ENCODE measurements at regions not wholly inside any gene's neighbourhood (a gene's known extent, or its start where the extent isn't known, plus 50 kb on each side); places are given as distances from the start of the nearest gene placed in this dataset.

DNA sequence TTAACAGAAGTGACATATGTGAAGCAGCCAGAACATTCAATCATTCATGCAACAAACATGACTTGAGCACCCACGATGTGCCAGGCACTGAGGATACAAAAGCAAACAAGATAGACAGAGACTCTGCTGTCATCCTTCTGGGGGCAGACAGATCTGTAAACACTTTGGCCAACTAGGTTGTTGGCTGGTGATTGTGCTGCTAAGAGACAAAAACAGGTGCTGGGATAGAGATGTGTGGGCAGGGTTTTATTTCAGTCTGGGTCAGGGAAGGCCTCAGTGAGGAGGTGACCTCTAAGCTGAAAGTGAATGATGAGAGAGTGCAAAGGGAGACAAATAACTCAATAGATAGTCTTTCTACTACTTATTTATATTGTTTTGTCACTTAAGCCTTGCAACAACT lies 147.0 kb upstream of the VEPH1 start:
- Histone ChIP-seq H3K27ac (ENCODE audit: low read depth, low read length) (no peak overlapping the region), H3K9ac (ENCODE audit: low read length) (no peak overlapping the region), H3K4me3 (ENCODE audit: low read depth in 1 of 2, low read length in 2 of 2) (no peak overlapping the region), H3K9me3 (ENCODE audit: low read length) (no peaks in the 10 kb centered on the region), H3K36me3 (ENCODE audit: insufficient read depth, low read length) (no peaks in the 10 kb centered on the region), H3K4me1 (ENCODE audit: insufficient read depth, low read length) (no peaks in the 10 kb centered on the region), H3K27me3 (ENCODE audit: control insufficient read depth in 1 of 2, insufficient read depth in 2 of 2, low read length in 2 of 2) (no peaks in the 10 kb centered on the region)

DNA sequence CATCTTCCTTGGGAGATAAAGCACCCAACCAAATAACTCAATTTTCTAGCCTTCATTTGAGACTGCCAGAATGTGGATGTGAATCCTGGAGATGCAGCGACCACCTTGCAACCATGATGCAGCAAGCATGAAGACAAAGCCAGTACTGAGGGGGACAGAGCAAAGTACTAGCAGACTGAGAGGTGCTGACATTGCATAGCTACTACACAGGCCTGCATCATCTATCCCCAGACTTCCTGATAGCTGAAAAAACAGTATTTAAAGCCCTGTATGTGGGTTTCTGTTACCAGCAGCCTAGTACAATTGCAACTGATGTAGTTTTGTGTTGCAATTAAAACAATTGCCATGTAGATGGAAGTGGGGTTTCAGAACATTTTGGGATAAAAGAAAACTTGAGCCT lies 146.3 kb upstream of the VEPH1 start:
- Histone ChIP-seq H3K27ac (ENCODE audit: low read depth, low read length) (no peak overlapping the region), H3K9me3 (ENCODE audit: low read length) (no peaks in the 10 kb centered on the region), H3K4me1 (ENCODE audit: insufficient read depth, low read length) (no peaks in the 10 kb centered on the region), H3K36me3 (ENCODE audit: insufficient read depth, low read length) (no peaks in the 10 kb centered on the region), H3K27me3 (ENCODE audit: control insufficient read depth in 1 of 2, insufficient read depth in 2 of 2, low read length in 2 of 2) (no peaks in the 10 kb centered on the region), H3K4me3 (ENCODE audit: low read depth in 1 of 2, low read length in 2 of 2) (no peak overlapping the region), H3K9ac (ENCODE audit: low read length) (no peak overlapping the region)

- Histone ChIP-seq H3K9ac (ENCODE audit: low read length) (no peak overlapping the region), H3K27me3 (ENCODE audit: control insufficient read depth in 1 of 2, insufficient read depth in 2 of 2, low read length in 2 of 2) (no peaks in the 10 kb centered on the region), H3K36me3 (ENCODE audit: insufficient read depth, low read length) (no peaks in the 10 kb centered on the region), H3K9me3 (ENCODE audit: low read length) (no peaks in the 10 kb centered on the region), H3K4me1 (ENCODE audit: insufficient read depth, low read length) (no peaks in the 10 kb centered on the region), H3K27ac (ENCODE audit: low read depth, low read length) (no peak overlapping the region), H3K4me3 (ENCODE audit: low read depth in 1 of 2, low read length in 2 of 2) (no peak overlapping the region)
These were observed 144.6 kb upstream of the VEPH1 start for GRCh38 chr3:157647820-157648219.

GRCh38 chr3:157639756-157640426 lies 136.7 kb upstream of the VEPH1 start:
- H3K4me1 ChIP-seq (ENCODE audit: insufficient read depth, low read length) = no peaks in the 10 kb centered on the region
- H3K4me3 ChIP-seq (ENCODE audit: low read depth in 1 of 2, low read length in 2 of 2) = no peak overlapping the region
- peaks cover 4% of the 10 kb centered on the region for H3K9me3 ChIP-seq (ENCODE audit: low read length)
- no peaks in the 10 kb centered on the region for H3K36me3 ChIP-seq (ENCODE audit: insufficient read depth, low read length)
- no peaks in the 10 kb centered on the region for H3K27me3 ChIP-seq (ENCODE audit: control insufficient read depth in 1 of 2, insufficient read depth in 2 of 2, low read length in 2 of 2)
- no peak overlapping the region for H3K9ac ChIP-seq (ENCODE audit: low read length)
- H3K27ac ChIP-seq (ENCODE audit: low read depth, low read length) = no peak overlapping the region

DNA sequence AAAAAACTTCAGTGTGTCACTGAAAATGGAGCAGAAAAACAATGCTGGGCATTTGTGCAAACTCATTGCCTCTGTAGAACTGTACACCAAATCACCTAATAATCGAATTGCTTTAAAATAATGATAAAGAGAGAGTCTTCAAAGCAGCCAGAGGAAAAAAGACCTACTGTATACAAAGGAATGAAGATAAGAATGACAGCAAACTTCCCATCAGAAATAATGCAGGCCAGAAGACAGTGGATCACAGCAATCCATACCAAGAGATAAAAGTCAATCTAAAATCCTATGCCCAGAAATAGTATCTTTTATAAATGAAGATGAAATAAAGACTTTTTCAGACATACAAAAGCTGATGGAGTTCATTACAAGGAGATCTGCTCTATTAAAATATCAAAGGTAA lies 134.7 kb upstream of the VEPH1 start:
- Histone ChIP-seq H3K27ac (ENCODE audit: low read depth, low read length) (no peak overlapping the region), H3K27me3 (ENCODE audit: control insufficient read depth in 1 of 2, insufficient read depth in 2 of 2, low read length in 2 of 2) (no peaks in the 10 kb centered on the region), H3K4me3 (ENCODE audit: low read depth in 1 of 2, low read length in 2 of 2) (no peak overlapping the region), H3K4me1 (ENCODE audit: insufficient read depth, low read length) (no peaks in the 10 kb centered on the region), H3K36me3 (ENCODE audit: insufficient read depth, low read length) (no peaks in the 10 kb centered on the region), H3K9me3 (ENCODE audit: low read length) (peaks cover 4% of the 10 kb centered on the region), H3K9ac (ENCODE audit: low read length) (no peak overlapping the region)

GRCh38 chr3:157633241-157633640 lies 130.0 kb upstream of the VEPH1 start:
- Histone ChIP-seq H3K27me3 (ENCODE audit: control insufficient read depth in 1 of 2, insufficient read depth in 2 of 2, low read length in 2 of 2) (no peaks in the 10 kb centered on the region), H3K4me3 (ENCODE audit: low read depth in 1 of 2, low read length in 2 of 2) (no peak overlapping the region), H3K4me1 (ENCODE audit: insufficient read depth, low read length) (no peaks in the 10 kb centered on the region), H3K9me3 (ENCODE audit: low read length) (peaks cover 4% of the 10 kb centered on the region), H3K36me3 (ENCODE audit: insufficient read depth, low read length) (no peaks in the 10 kb centered on the region), H3K27ac (ENCODE audit: low read depth, low read length) (no peak overlapping the region), H3K9ac (ENCODE audit: low read length) (no peak overlapping the region)

DNA sequence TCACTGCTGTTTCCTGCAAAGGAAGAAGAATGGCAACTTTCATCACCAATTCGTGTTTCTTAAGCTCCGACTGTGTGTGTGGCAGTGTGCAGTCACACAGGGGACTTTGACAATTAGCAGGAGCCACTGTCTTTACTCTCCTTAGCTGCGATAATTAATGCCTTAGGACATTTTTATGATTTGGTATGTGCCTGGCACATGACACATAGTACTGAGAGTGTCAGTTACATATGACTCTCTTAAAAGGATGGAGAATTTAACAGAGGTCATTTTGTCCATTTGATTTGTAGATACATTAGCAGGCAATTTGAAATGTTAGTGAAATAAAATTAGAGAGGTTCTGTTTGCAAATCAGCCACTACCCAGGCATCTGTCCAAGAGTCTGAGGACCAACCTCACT lies 128.9 kb upstream of the VEPH1 start:
- no peak overlapping the region for H3K9ac ChIP-seq (ENCODE audit: low read length)
- H3K27me3 ChIP-seq (ENCODE audit: control insufficient read depth in 1 of 2, insufficient read depth in 2 of 2, low read length in 2 of 2) = no peaks in the 10 kb centered on the region
- H3K36me3 ChIP-seq (ENCODE audit: insufficient read depth, low read length) = no peaks in the 10 kb centered on the region
- H3K27ac ChIP-seq (ENCODE audit: low read depth, low read length) = no peak overlapping the region
- H3K4me1 ChIP-seq (ENCODE audit: insufficient read depth, low read length) = no peaks in the 10 kb centered on the region
- no peaks in the 10 kb centered on the region for H3K9me3 ChIP-seq (ENCODE audit: low read length)
- H3K4me3 ChIP-seq (ENCODE audit: low read depth in 1 of 2, low read length in 2 of 2) = no peak overlapping the region

GRCh38 chr3:157631478-157631877 lies 128.3 kb upstream of the VEPH1 start:
- no peaks in the 10 kb centered on the region for H3K27me3 ChIP-seq (ENCODE audit: control insufficient read depth in 1 of 2, insufficient read depth in 2 of 2, low read length in 2 of 2)
- H3K4me3 ChIP-seq (ENCODE audit: low read depth in 1 of 2, low read length in 2 of 2) = no peak overlapping the region
- H3K36me3 ChIP-seq (ENCODE audit: insufficient read depth, low read length) = no peaks in the 10 kb centered on the region
- no peak overlapping the region for H3K9ac ChIP-seq (ENCODE audit: low read length)
- H3K4me1 ChIP-seq (ENCODE audit: insufficient read depth, low read length) = no peaks in the 10 kb centered on the region
- H3K9me3 ChIP-seq (ENCODE audit: low read length) = no peaks in the 10 kb centered on the region
- no peak overlapping the region for H3K27ac ChIP-seq (ENCODE audit: low read depth, low read length)

DNA sequence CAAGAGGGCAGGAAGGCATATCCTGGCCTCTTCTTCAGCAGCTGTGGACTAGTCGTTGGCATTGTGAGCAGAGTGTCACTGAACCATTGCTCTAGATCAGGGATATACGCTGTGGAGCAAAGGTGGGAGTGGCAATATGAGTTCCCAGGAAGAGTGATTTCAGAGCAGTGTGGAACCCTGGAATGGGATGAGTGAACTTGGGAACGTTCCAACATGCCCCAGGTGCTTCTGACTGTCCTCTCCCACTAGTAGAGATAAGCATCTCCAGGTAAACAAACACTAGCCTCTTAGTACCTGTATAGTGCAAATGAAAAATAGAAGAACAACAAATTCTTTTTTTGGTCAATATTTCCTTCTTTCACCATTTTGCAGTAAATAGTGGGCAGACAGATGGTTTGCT lies 123.6 kb upstream of the VEPH1 start:
- no peaks in the 10 kb centered on the region for H3K36me3 ChIP-seq (ENCODE audit: insufficient read depth, low read length)
- no peaks in the 10 kb centered on the region for H3K9me3 ChIP-seq (ENCODE audit: low read length)
- H3K27me3 ChIP-seq (ENCODE audit: control insufficient read depth in 1 of 2, insufficient read depth in 2 of 2, low read length in 2 of 2) = no peaks in the 10 kb centered on the region
- H3K4me3 ChIP-seq (ENCODE audit: low read depth in 1 of 2, low read length in 2 of 2) = no peak overlapping the region
- H3K4me1 ChIP-seq (ENCODE audit: insufficient read depth, low read length) = no peaks in the 10 kb centered on the region
- H3K27ac ChIP-seq (ENCODE audit: low read depth, low read length) = no peak overlapping the region
- no peak overlapping the region for H3K9ac ChIP-seq (ENCODE audit: low read length)

DNA sequence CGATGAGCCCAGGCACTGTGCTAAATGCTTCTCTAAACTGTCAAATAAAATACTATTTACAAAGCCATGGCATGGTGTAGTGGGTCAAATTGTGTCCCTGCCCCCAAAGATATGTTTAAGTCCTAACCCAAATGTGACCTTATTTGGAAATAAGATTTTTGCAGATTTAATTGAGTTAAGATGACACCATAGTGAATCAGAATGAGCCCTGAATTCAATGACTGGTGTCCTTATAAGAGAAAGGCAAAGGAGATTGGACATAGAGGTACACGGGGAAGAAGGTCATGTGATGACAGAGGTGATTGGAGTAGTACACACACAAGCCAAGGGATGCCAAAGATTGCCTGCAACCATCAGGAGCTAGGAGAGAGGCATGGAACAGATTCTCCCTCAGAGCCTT lies 121.6 kb upstream of the VEPH1 start:
- Histone ChIP-seq H3K27ac (ENCODE audit: low read depth, low read length) (no peak overlapping the region), H3K36me3 (ENCODE audit: insufficient read depth, low read length) (no peaks in the 10 kb centered on the region), H3K27me3 (ENCODE audit: control insufficient read depth in 1 of 2, insufficient read depth in 2 of 2, low read length in 2 of 2) (no peaks in the 10 kb centered on the region)

GRCh38 chr3:157618886-157619285 lies 115.7 kb upstream of the VEPH1 start:
- no peak overlapping the region for H3K9ac ChIP-seq (ENCODE audit: low read length)
- H3K4me3 ChIP-seq (ENCODE audit: low read depth in 1 of 2, low read length in 2 of 2) = no peak overlapping the region
- H3K27me3 ChIP-seq (ENCODE audit: control insufficient read depth in 1 of 2, insufficient read depth in 2 of 2, low read length in 2 of 2) = no peaks in the 10 kb centered on the region
- no peaks in the 10 kb centered on the region for H3K9me3 ChIP-seq (ENCODE audit: low read length)
- H3K36me3 ChIP-seq (ENCODE audit: insufficient read depth, low read length) = no peaks in the 10 kb centered on the region
- no peaks in the 10 kb centered on the region for H3K4me1 ChIP-seq (ENCODE audit: insufficient read depth, low read length)
- no peak overlapping the region for H3K27ac ChIP-seq (ENCODE audit: low read depth, low read length)

More for the DNA sequence above, 121.6 kb upstream of the VEPH1 start:
- no peak overlapping the region for H3K9ac ChIP-seq (ENCODE audit: low read length)
- no peak overlapping the region for H3K4me3 ChIP-seq (ENCODE audit: low read depth in 1 of 2, low read length in 2 of 2)
- H3K4me1 ChIP-seq (ENCODE audit: insufficient read depth, low read length) = no peaks in the 10 kb centered on the region
- H3K9me3 ChIP-seq (ENCODE audit: low read length) = no peaks in the 10 kb centered on the region

GRCh38 chr3:157618075-157618760 lies 115.0 kb upstream of the VEPH1 start:
- Histone ChIP-seq H3K27ac (ENCODE audit: low read depth, low read length) (no peak overlapping the region), H3K9ac (ENCODE audit: low read length) (no peak overlapping the region), H3K4me1 (ENCODE audit: insufficient read depth, low read length) (no peaks in the 10 kb centered on the region), H3K36me3 (ENCODE audit: insufficient read depth, low read length) (no peaks in the 10 kb centered on the region), H3K27me3 (ENCODE audit: control insufficient read depth in 1 of 2, insufficient read depth in 2 of 2, low read length in 2 of 2) (no peaks in the 10 kb centered on the region), H3K4me3 (ENCODE audit: low read depth in 1 of 2, low read length in 2 of 2) (no peak overlapping the region), H3K9me3 (ENCODE audit: low read length) (no peaks in the 10 kb centered on the region)

All from muscle layer of colon (tissue), 2 donors.